ENCODE measurements at regions not wholly inside any gene's neighbourhood (a gene's known extent, or its start where the extent isn't known, plus 50 kb on each side); places are given as distances from the start of the nearest gene placed in this dataset.
"Not testable (repeated sequence)": the region's sequence is repeated elsewhere in the genome, so short reads cannot be mapped to it uniquely, and the experiment has no call there.

- not testable (repeated sequence) for DNase-seq
These were observed 2806.6 kb downstream of the RPIA start for GRCh38 chr2:91498065-91498449.

DNA sequence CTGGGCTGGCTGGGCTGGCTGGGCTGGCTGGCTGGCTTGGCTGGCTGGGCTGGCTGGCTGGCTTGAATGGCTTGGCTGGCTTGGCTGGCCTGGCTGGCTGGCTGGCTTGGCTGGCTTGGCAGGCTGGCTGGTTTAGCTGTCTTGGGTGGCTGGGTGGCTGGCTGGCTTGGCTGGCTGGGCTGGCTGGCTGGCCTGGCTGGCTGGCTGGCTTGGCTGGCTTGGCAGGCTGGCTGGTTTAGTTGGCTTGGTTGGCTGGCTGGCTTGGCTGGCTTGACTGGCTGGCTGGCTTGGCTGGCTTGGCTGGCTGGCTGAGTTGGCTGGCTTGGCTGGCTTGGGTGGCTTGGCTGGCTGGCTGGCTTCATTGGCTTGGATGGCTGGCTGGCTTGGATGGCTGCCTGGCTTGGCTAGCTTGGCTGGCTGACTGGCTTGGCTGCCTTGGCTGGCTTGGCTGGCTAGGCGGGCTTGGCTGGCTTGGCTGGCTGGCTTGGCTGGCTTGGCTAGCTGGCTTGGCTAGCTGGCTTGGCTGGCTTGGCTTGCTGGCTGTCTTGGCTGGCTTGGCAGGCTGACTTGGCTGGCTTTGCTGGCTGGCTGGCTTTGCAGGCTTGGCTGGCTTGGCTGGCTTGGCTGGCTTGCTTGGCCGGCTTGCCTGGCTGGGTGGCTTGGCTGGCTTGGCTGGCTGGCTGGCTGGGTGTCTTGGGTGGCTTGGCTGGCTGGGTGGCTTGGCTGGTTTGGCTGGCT lies 2807.2 kb downstream of the RPIA start:
- not testable (repeated sequence) for DNase-seq

DNA sequence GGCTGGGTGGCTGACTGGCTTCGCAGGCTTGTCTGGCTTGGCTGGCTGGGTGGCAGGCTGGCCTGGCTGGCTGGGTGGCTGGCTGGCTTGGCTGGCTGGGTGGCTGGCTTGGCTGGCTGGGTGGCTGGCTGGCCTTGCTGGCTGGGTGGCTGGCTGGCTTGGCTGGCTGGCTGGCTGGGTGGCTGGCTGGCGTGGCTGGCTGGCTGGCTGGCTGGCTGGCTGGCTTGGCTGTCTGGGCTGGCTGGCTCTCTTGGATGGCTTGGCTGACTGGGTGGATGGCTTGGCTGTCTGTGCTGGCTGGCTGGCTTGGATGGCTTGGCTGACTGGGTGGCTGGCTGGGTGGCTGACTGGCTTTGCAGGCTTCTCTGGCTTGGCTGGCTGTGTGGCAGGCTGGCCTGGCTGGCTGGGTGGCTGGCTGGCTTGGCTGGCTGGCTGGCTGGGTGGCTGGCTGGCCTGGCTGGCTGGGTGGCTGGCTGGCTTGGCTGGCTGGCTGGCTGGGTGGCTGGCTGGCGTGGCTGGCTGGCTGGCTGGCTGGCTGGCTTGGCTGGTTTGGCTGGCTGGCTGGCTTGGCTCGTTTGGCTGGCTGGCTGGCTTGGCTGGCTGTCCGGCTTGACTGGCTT lies 2808.1 kb downstream of the RPIA start:
- not testable (repeated sequence) for DNase-seq

GRCh38 chr2:91500246-91500977 lies 2808.9 kb downstream of the RPIA start:
- not testable (repeated sequence) for DNase-seq

- DNase-seq = not testable (repeated sequence)
These were observed 2809.5 kb downstream of the RPIA start for GRCh38 chr2:91500978-91501310.

GRCh38 chr2:91501481-91502080 lies 2810.1 kb downstream of the RPIA start:
- DNase-seq = not testable (repeated sequence)

GRCh38 chr2:91503572-91503958 lies 2812.1 kb downstream of the RPIA start:
- not testable (repeated sequence) for DNase-seq

DNA sequence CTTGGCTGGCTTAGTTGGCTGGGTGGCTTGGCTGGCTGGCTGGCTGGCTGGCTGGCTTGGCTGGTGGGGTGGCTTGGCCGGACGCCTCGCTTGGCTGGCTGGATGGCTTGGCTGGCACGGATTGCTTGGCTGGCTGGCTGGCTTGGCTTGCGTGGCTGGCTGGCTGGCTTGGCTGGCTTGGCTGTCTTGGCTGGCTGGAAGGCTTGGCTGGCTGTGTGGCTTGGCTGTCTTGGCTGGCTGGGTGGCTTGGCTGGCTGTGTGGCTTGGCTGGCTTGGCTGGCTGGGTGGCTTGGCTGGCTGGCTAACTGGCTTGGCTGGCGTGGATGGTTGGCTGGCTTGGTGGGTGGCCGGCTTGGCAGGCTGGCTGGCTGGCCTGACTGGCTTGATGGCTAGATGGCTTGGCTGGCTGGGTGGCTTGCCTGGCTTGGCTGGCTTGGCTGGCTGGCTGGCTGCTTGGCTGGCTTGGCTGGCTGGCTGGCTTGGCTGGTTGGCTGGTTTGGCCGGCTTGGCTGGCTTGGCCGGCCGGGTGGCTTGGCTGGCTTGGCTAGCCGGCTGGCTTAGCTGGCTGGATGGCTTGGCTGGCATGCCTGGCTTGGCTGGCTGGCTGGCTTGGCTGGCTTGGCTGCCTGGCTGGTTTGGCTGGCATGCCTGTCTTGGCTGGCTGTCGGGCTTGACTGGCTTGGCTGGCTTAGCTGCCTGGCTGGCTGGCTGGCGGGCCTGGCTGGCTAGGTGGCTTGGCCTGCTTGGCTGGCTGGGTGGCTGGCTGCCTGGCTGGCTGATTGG lies 2812.7 kb downstream of the RPIA start:
- DNase-seq = not testable (repeated sequence)

GRCh38 chr2:91508816-91509215 lies 2817.3 kb downstream of the RPIA start:
- DNase-seq = not testable (repeated sequence)

- DNase-seq = not testable (repeated sequence)
These were observed 2817.8 kb downstream of the RPIA start for GRCh38 chr2:91509276-91509675.

GRCh38 chr2:91511166-91511565 lies 2819.7 kb downstream of the RPIA start:
- not testable (repeated sequence) for DNase-seq

DNA sequence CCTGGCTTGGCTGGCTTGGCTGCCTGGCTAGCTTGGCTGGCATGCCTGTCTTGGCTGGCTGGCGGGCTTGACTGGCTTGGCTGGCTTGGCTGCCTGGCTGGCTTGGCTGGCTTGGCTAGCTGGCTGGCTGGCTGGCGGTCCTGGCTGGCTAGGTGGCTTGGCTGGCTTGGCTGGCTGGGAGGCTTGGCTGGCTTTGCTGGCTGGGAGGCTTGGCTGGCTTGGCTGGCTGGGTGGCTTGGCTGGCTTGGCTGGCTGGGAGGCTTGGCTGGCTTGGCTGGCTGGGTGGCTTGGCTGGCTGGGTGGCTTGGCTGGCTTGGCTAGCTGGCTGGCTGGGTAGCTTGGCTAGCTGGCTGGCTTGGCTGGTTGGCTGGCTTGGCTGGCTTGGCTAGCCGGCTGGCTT lies 2824.5 kb downstream of the RPIA start:
- DNase-seq = not testable (repeated sequence)

DNA sequence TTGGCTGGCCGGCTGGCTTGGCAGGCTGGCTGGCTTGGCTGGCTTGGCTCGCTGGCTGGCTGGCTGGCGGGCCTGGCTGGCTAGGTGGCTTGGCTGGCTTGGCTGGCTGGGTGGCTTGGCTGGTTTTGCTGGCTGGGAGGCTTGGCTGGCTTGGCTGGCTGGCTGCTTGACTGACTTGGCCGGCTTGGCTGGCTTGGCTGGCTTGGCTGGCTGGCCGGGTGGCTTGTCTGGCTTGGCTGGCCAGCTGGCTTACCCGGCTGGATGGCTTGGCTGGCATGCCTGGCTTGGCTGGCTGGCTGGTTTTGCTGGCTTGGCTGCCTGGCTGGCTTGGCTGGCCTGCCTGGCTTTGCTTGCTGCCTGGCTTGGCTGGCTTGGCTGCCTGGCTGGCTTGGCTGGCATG lies 2825.2 kb downstream of the RPIA start:
- not testable (repeated sequence) for DNase-seq

DNA sequence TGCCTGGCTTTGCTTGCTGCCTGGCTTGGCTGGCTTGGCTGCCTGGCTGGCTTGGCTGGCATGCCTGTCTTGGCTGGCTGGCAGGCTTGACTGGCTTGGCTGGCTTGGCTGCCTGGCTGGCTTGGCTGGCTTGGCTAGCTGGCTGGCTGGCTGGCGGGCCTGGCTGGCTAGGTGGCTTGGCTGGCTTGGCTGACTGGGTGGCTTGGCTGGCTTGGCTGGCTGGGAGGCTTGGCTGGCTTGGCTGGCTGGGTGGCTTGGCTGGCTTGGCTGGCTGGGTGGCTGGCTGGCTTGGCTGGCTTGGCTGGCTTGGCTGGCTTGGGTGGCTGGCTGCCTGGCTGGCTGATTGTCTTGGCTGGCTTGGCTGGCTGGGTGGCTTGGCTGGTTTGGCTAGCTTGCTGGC lies 2826.4 kb downstream of the RPIA start:
- DNase-seq = not testable (repeated sequence)

DNA sequence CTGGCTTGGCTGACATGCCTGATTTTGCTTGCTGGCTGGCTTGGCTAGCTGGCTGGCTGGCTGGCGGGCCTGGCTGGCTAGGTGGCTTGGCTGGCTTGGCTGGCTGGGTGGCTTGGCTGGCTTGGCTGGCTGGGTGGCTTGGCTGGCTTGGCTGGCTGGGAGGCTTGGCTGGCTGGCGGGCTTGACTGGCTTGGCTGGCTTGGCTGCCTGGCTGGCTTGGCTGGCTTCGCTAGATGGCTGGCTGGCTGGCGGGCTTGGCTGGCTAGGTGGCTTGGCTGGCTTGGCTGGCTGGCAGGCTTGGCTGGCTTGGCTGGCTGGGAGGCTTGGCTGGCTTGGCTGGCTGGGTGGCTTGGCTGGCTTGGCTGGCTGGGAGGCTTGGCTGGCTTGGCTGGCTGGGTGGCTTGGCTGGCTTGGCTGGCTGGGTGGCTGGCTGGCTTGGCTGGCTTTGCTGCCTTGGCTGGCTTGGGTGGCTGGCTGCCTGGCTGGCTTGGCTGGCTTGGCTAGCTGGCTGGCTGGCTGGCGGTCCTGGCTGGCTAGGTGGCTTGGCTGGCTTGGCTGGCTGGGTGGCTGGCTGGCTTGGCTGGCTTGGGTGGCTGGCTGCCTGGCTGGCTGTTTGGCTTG lies 2827.0 kb downstream of the RPIA start:
- not testable (repeated sequence) for DNase-seq

- DNase-seq = not testable (repeated sequence)
These were observed 2827.9 kb downstream of the RPIA start for GRCh38 chr2:91519359-91519758.

GRCh38 chr2:91519914-91520313 lies 2828.4 kb downstream of the RPIA start:
- DNase-seq = not testable (repeated sequence)

- DNase-seq = not testable (repeated sequence)
These were observed 2829.1 kb downstream of the RPIA start for GRCh38 chr2:91520523-91520922.

GRCh38 chr2:91520972-91521535 lies 2829.6 kb downstream of the RPIA start:
- DNase-seq = not testable (repeated sequence)

GRCh38 chr2:91521944-91522343 lies 2830.5 kb downstream of the RPIA start:
- not testable (repeated sequence) for DNase-seq

DNA sequence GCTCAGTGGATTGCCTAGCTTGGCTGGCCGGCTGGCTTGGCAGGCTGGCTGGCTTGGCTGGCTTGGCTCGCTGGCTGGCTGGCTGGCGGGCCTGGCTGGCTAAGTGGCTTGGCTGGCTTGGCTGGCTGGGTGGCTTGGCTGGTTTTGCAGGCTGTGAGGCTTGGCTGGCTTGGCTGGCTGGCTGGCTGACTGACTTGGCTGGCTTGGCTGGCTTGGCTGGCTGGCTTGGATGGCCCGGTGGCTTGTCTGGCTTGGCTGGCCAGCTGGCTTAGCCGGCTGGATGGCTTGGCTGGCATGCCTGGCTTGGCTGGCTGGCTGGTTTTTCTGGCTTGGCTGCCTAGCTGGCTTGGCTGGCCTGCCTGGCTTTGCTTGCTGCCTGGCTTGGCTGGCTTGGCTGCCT lies 2831.4 kb downstream of the RPIA start:
- DNase-seq = not testable (repeated sequence)

DNA sequence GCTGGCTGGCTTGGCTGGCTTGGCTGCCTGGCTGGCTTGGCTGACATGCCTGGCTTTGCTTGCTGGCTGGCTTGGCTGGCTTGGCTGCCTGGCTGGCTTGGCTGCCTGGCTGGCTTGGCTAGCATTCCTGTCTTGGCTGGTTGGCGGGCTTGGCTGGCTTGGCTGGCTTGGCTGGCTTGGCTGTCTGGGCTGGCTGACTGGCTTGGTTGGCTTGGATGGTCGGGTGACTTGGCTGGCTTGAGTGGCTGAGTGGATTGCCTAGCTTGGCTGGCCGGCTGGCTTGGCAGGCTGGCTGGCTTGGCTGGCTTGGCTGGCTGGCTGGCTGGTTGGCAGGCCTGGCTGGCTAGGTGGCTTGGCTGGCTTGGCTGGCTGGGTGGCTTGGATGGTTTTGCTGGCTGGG lies 2832.3 kb downstream of the RPIA start:
- DNase-seq = not testable (repeated sequence)
